DOHH2 (cell line): ENCODE measurements at regions not wholly inside any gene's neighbourhood (a gene's known extent, or its start where the extent isn't known, plus 50 kb on each side); places are given as distances from the start of the nearest gene placed in this dataset.

Source experiments
- H3F3A ChIP-seq: fragments of 200-600 bp; sonication (generic), shearing (Covaris generic); 2 replicates; pipeline ENCODE4 v1.6.0; 2016; ENCODE audit warnings: antibody characterized with exemption, mild to moderate bottlenecking; ENCODE audit not compliant: control insufficient read depth, insufficient read depth
- H3K27ac ChIP-seq: fragments of 200-600 bp; sonication (generic); 2 replicates; pipeline ENCODE4 v1.5.1; 2014; ENCODE audit warnings: low read depth, mild to moderate bottlenecking, low read length, moderate library complexity
- H3K27me3 ChIP-seq: fragments of 200-600 bp; sonication (generic); 2 replicates; pipeline ENCODE4 v1.6.1; 2014; ENCODE audit warnings: mild to moderate bottlenecking, low read length, mixed read lengths; ENCODE audit not compliant: control insufficient read depth
- H3K36me3 ChIP-seq: fragments of 200-600 bp; sonication (generic); 2 replicates; pipeline ENCODE4 v1.6.1; 2014; ENCODE audit warnings: mild to moderate bottlenecking, low read length, moderate library complexity, mixed read lengths; ENCODE audit not compliant: control insufficient read depth
- H3K4me1 ChIP-seq: fragments of 200-600 bp; sonication (generic); 2 replicates; pipeline ENCODE4 v1.6.1; 2014; ENCODE audit warnings: mild to moderate bottlenecking, low read length, mixed read lengths; ENCODE audit not compliant: control insufficient read depth
- H3K4me2 ChIP-seq: fragments of 200-600 bp; sonication (generic); 2 replicates; pipeline ENCODE4 v1.6.0; 2014; ENCODE audit warnings: mild to moderate bottlenecking, low read length, moderate library complexity
- H3K4me3 ChIP-seq: fragments of 200-600 bp; sonication (generic); 2 replicates; pipeline ENCODE4 v1.5.1; 2014; ENCODE audit warnings: mild to moderate bottlenecking, low read length, mixed read lengths
- H3K79me2 ChIP-seq: fragments of 200-600 bp; sonication (generic); 2 replicates; pipeline ENCODE4 v1.6.1; 2014; ENCODE audit warnings: mild to moderate bottlenecking, low read length, mixed read lengths; ENCODE audit not compliant: control insufficient read depth
- H3K9me2 ChIP-seq: fragments of 200-600 bp; sonication (generic); replicated peaks from 2 replicates; pipeline ENCODE4 v1.6.1; 2014; ENCODE audit warnings: mild to moderate bottlenecking, low read length, mixed read lengths; ENCODE audit not compliant: control insufficient read depth
- H3K9me3 ChIP-seq: fragments of 200-600 bp; sonication (generic); 2 replicates; pipeline ENCODE4 v1.6.1; 2014; ENCODE audit warnings: antibody characterized with exemption, low read length, mixed read lengths; ENCODE audit not compliant: control insufficient read depth, insufficient read depth
- H4K20me1 ChIP-seq: fragments of 200-600 bp; sonication (generic); 2 replicates; pipeline ENCODE4 v1.6.0; 2014; ENCODE audit warnings: low read depth, mild to moderate bottlenecking, antibody characterized with exemption, low read length, moderate library complexity; ENCODE audit not compliant: control insufficient read depth, insufficient read depth
- EZH2phosphoT487 ChIP-seq: fragments of 200-600 bp; sonication (generic); IDR thresholded peaks from 2 replicates; pipeline ENCODE4 v1.6.1; 2017; ENCODE audit warnings: borderline replicate concordance, mild to moderate bottlenecking, antibody characterized with exemption, low read length, moderate library complexity, mixed read lengths
- TF ChIP-seq, protein P1 (sequence below): fragments of 200-600 bp; sonication (generic); IDR thresholded peaks from one replicate; pipeline ENCODE4 v1.5.1; 2014; ENCODE audit warnings: antibody characterized with exemption, mild to moderate bottlenecking, low read depth, low read length; ENCODE audit not compliant: poor library complexity, severe bottlenecking

GRCh38 chr14:29176876-29177275, 410.3 kb downstream of the FOXG1 start:
- no peaks in the 10 kb centered on the region for H3K9me3 ChIP-seq
- H3K9me2 ChIP-seq = no peaks in the 10 kb centered on the region
- H3K4me2 ChIP-seq = no peak overlapping the region
- H3K79me2 ChIP-seq = no peaks in the 10 kb centered on the region
- no peak for TF ChIP-seq EZH2phosphoT487
- TF ChIP-seq, protein P1, sequence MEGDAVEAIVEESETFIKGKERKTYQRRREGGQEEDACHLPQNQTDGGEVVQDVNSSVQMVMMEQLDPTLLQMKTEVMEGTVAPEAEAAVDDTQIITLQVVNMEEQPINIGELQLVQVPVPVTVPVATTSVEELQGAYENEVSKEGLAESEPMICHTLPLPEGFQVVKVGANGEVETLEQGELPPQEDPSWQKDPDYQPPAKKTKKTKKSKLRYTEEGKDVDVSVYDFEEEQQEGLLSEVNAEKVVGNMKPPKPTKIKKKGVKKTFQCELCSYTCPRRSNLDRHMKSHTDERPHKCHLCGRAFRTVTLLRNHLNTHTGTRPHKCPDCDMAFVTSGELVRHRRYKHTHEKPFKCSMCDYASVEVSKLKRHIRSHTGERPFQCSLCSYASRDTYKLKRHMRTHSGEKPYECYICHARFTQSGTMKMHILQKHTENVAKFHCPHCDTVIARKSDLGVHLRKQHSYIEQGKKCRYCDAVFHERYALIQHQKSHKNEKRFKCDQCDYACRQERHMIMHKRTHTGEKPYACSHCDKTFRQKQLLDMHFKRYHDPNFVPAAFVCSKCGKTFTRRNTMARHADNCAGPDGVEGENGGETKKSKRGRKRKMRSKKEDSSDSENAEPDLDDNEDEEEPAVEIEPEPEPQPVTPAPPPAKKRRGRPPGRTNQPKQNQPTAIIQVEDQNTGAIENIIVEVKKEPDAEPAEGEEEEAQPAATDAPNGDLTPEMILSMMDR = no peak
- no peaks in the 10 kb centered on the region for H3F3A ChIP-seq
- H3K4me1 ChIP-seq = no peaks in the 10 kb centered on the region
- H4K20me1 ChIP-seq = no peaks in the 10 kb centered on the region
- no peak overlapping the region for H3K4me3 ChIP-seq
- H3K27ac ChIP-seq = no peak overlapping the region
- no peaks in the 10 kb centered on the region for H3K36me3 ChIP-seq
- no peaks in the 10 kb centered on the region for H3K27me3 ChIP-seq

- Histone ChIP-seq H3K4me1 (no peaks in the 10 kb centered on the region), H3K4me3 (no peak overlapping the region), H3K4me2 (no peak overlapping the region), H3K9me2 (no peaks in the 10 kb centered on the region), H4K20me1 (no peaks in the 10 kb centered on the region), H3F3A (no peaks in the 10 kb centered on the region), H3K79me2 (no peaks in the 10 kb centered on the region), H3K27ac (no peak overlapping the region), H3K27me3 (no peaks in the 10 kb centered on the region), H3K36me3 (no peaks in the 10 kb centered on the region), H3K9me3 (no peaks in the 10 kb centered on the region)
- TF ChIP-seq EZH2phosphoT487 = no peak
- TF ChIP-seq, protein P1 = no peak
Observed at GRCh38 chr14:29178971-29179370, 412.4 kb downstream of the FOXG1 start.

GRCh38 chr14:29191092-29191491, 424.5 kb downstream of the FOXG1 start:
- TF ChIP-seq, protein P1 = no peak
- TF ChIP-seq EZH2phosphoT487 = no peak
- no peaks in the 10 kb centered on the region for H3K9me3 ChIP-seq
- H4K20me1 ChIP-seq = no peaks in the 10 kb centered on the region
- H3F3A ChIP-seq = no peaks in the 10 kb centered on the region
- no peaks in the 10 kb centered on the region for H3K36me3 ChIP-seq
- H3K79me2 ChIP-seq = no peaks in the 10 kb centered on the region
- H3K27ac ChIP-seq = no peak overlapping the region
- H3K4me2 ChIP-seq = no peak overlapping the region
- H3K4me3 ChIP-seq = no peak overlapping the region
- H3K27me3 ChIP-seq = no peaks in the 10 kb centered on the region
- no peaks in the 10 kb centered on the region for H3K4me1 ChIP-seq
- H3K9me2 ChIP-seq = no peaks in the 10 kb centered on the region

DNA sequence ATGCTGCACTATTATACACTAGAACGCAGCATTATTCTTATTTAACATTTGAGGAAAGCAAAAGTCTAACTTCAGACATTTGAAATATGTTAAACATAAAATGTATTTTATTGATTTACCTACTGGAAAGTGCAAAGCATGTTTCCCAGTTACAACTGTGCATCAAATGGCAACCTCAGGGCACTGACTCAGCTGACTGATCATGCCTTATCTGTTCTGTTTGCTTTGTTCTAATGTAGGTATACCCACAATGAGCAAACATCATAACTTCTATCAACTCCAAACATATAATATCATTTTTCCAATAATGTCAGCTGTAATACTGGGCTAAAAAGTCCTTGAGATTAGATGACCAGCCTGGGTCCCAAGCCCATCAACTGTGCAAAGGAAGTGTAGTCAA, 431.0 kb downstream of the FOXG1 start:
- Histone ChIP-seq H3K4me2 (no peak overlapping the region), H3K36me3 (no peaks in the 10 kb centered on the region), H3K4me1 (no peaks in the 10 kb centered on the region), H3F3A (no peaks in the 10 kb centered on the region), H4K20me1 (no peaks in the 10 kb centered on the region), H3K4me3 (no peak overlapping the region), H3K9me3 (no peaks in the 10 kb centered on the region), H3K79me2 (no peaks in the 10 kb centered on the region), H3K27me3 (no peaks in the 10 kb centered on the region), H3K27ac (no peak overlapping the region), H3K9me2 (no peaks in the 10 kb centered on the region; the same call in 1 of the 2 replicates)
- no peak for TF ChIP-seq EZH2phosphoT487
